ENCODE measurements at regions not wholly inside any gene's neighbourhood (a gene's known extent, or its start where the extent isn't known, plus 50 kb on each side); places are given as distances from the start of the nearest gene placed in this dataset.
"Not testable (repeated sequence)": the region's sequence is repeated elsewhere in the genome, so short reads cannot be mapped to it uniquely, and the experiment has no call there.

DNA sequence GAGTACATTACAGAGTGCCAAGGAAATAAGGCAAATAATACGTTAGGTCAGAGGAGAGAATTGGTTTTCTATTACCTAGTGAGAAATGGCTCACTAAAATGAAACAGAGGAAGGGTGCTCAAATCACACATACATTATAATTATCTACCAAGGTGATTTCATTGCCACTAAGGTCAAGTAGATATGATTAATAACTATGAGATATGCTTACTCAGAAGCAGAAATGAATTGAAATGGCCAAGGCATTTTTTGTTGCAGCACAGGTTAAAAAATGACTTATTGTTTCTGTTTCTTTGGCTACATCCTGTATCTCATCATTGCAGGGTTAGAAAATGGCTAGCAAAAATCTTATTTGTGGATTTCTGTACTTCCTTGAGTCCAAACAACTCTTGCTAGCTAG is 154.5 kb upstream of the GORAB start:
- DNase-seq (ENCODE audit: low read depth) = no peak

DNA sequence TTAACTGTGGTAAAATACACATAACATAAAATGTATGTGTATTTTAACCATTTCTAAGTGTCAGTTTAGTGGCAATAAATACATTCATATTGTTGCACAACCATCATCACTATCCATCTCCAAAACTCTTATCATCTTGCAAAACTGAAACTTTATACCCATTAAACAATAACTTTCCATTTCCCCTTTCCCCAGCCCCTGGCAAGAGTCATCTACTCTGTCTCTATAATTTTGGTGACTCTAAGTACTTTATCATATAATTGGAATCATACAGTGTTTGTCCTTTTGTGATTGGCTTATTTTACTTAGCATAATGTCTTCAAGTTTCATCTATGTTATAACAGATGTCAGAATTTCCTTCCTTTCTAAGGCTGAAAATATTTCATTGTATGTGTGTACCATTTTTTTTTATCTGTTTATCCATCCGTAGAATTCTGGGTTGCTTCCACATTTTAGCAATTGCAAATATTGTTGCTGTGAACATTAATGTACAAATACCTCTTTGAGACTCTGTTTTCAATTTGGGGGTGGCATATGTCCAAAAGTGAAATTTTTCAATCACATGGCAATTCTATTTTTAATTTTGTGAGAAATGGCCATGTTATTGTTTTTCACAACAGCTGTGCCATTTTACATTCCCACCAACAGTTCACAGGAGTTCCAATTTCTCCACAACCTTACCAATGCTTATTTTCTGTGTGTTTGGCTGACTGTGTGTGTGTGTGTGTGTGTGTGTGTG is 153.9 kb upstream of the GORAB start:
- DNase-seq (ENCODE audit: low read depth) = no peak

DNA sequence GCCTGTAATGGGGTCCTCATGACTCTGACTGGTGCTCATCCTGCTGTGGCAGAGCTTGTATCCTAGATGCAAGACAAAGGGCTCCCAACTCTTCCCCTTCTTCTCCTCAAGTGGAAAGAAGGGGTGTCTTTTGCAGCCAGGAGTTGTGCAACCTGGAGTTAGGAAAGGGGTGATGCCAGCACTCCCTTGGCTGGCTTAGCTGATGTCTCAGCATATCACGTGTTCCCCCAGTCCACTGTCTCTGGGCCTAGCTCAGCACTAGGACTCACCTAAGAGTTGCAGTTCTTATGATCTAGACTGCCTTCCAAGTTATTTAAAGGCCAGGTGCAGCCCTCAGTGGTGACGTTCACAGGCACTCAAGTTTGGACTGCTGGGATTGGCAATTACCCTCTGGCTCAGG is 146.2 kb upstream of the GORAB start:
- no peak for DNase-seq (ENCODE audit: low read depth)

DNA sequence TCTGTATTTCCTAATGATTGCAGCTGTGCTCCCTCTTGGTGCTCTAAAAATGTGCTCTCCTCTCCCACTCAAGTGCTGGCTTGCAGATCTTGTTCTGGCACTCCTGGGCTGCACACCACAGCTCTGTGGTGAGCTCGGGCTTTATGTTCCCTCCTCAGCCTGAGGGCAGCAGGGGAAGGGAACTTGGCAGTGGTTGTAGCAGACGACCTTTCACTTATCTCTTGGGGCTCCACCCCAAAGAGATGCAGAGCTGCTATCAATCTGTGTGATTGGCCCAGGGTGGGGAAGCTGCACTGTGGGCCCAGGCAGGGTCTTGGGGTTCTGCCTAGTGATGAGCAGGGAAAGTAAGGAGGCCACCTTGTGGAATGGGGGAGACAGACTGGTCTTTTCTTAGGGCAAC is 143.5 kb upstream of the GORAB start:
- DNase-seq (ENCODE audit: low read depth) = no peak

GRCh38 chr1:170395149-170395548 is 136.8 kb upstream of the GORAB start:
- DNase-seq (ENCODE audit: low read depth) = no peak

DNA sequence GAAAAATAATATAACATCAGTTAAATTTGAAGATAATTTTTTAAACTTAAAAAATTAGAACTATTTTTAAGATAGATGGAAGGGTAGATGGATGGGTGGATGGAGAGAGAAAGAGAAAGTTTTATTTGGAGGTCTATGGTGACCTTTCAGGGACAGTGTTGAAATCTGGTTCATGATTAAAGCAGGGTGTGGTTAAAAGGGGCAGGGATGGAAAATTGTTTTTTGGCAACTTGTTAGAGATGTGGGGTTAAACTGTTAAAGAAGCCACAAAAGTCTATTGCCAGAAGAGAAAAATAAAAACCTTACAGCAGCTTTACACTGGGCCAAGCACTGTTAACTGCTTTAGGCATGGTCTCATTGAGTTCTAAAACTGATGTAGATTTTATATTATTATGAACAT is 134.9 kb upstream of the GORAB start:
- DNase-seq (ENCODE audit: low read depth) = no peak

GRCh38 chr1:170402476-170403311 is 129.3 kb upstream of the GORAB start:
- no peak for DNase-seq (ENCODE audit: low read depth)

GRCh38 chr1:170407138-170407537 is 124.8 kb upstream of the GORAB start:
- no peak for DNase-seq (ENCODE audit: low read depth)

DNA sequence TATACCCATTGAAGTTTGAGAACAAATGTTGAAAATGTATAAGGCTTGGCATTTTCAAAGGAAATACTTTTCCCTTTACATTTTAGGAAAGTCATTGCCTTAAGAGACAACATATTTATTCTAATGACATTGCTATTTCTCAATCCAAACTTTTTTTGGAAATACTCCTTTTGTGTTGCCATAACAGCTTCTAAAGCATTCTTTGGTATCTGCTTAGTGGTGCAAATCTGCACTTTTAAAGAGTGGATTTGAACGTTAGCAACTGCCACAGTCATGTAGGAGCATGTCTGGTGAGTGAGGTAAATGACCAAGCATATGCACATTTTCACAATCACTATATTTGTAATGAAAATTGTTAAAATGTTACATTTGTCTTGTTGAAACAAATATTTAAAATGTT is 124.4 kb upstream of the GORAB start:
- no peak for DNase-seq (ENCODE audit: low read depth)

- no peak for DNase-seq (ENCODE audit: low read depth)
Measured at GRCh38 chr1:170410401-170411166, 121.4 kb upstream of the GORAB start.

DNA sequence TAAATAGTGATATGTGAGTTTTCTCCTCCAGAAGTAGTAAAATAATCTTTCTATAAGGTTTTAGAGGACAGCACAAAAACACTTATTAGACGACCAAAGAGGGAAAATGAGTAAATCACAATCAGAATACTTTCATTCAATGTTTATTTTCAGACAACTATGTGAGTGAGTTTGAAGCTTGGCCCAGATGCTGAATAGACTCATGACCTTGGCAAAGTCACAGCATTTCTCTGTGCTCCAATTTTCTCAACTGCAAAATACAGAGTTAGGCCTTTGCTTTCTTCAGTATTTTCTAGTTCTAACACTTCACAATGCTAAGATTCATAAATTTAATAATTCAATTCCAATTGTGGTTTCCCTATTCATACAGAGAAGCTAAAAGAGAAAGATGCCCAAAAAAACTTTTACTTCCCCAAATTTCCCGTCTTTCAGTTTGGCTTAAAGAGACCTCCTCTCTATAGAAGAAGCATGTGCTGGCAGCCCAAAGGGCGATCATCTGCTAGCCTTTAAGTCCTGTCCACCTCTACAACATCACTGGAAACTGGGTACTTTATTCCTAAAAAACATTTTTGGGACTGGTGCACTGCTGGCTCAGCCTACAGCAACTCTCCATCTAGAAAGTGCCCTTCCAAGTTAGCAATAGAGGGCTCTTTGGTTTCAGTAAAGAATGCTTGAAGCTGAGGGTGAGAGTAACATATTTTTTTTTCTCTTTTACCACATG is 116.8 kb upstream of the GORAB start:
- DNase-seq (ENCODE audit: low read depth) = no peak

GRCh38 chr1:170415710-170416372 is 116.1 kb upstream of the GORAB start:
- DNase-seq (ENCODE audit: low read depth) = no peak

- no peak for DNase-seq (ENCODE audit: low read depth)
Measured at GRCh38 chr1:170424346-170424745, 107.6 kb upstream of the GORAB start.

DNA sequence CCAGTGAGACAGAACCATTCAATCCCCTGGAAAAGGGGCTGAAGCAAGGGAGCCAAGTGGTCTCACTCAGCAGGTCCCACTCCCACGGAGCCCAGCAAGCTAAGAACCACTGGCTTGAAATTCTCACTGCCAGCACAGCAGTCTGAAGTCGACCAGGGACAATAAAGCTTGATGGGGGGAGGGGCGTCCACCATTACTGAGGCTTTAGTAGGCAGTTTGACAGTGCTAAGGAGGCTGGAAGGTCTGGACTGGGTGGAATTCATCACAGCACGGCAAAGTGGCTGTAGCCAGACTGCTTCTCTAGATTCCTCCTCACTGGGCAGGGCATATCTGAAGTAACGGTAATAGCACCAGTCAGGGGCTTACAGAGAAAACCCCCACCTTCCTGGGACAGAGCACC is 105.4 kb upstream of the GORAB start:
- no peak for DNase-seq (ENCODE audit: low read depth)

DNA sequence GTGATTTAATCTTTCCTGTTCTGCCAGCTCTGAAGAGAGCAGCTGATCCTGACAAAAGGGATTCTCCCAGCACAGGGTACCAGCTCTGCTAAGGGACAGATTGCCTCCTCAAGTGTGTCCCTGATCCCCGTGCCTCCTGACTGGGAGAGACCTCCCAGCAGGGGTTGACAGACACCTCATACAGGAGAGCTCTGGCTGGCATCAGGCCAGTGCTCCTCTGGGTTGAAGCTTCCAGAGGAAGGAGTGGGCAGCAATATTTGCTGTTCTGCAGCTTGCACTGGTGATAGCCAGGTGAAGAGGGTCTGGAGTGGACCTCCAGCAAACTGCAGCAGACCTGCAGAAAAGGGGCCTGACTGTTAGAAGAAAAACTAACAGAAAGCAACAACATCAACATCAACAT is 105.0 kb upstream of the GORAB start:
- not testable (repeated sequence) for DNase-seq (ENCODE audit: low read depth)

GRCh38 chr1:170436928-170437327 is 95.0 kb upstream of the GORAB start:
- DNase-seq (ENCODE audit: low read depth) = no peak

- DNase-seq (ENCODE audit: low read depth) = no peak
Measured at GRCh38 chr1:170445096-170445495, 86.9 kb upstream of the GORAB start.

- DNase-seq (ENCODE audit: low read depth) = no peak
Measured at GRCh38 chr1:170448661-170449158, 83.3 kb upstream of the GORAB start.

DNA sequence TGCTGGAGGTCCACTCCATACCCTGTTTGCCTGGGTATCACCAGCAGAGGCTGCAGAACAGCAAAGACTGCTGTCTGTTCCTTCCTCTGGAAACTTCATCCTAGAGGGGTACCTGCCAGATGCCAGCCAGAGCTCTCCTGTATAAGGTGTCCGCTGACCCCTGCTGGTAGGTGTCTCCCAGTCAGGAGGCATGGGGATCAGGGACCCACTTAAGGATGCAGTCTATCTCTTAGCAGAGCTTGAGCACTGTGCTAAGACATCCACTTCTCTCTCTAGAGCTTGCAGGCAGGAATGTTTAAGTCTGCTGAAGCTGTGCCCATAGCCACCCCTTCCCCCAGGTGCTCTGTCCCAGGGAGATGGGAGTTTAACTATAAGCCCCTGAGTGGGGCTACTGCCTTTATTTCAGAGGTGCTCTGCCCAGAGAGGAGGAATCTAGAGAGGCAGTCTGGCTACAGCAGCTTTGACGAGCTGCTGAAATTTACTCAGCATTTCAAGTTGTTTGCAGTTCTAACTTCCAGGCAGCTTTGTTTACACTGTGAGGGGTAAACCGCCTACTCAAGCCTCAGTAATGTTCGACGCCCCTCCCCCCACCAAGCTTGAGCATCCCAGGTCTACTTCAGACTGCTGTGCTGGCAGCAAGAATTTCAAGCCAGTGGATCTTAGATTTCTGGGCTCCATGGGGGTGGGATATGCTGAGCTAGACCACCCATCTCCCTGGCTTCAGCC is 74.5 kb upstream of the GORAB start:
- DNase-seq (ENCODE audit: low read depth) = peak; percentile 2

DNA sequence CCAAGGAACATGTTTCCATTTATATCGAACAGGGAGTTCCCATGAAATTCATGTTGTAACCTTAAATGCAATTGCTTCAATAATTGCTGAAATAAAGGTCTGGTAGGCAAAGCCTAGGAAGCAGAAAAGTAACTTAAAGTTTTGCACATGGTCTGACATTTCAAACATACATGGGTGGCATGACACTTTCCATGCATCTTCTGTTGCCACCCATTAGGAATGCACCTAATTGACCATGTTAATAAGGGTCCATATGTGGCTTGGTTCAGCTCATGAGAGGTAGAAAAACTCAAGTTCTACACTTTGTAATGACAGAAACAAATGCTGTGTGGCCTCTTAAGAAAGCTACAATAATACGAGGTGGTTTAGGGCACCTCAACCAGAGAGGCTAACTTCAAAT is 72.0 kb upstream of the GORAB start:
- DNase-seq (ENCODE audit: low read depth) = no peak
